ENCODE measurements at regions not wholly inside any gene's neighbourhood (a gene's known extent, or its start where the extent isn't known, plus 50 kb on each side); places are given as distances from the start of the nearest gene placed in this dataset.

- H3K4me1 ChIP-seq (ENCODE audit: insufficient read depth) = peaks cover 9% of the 10 kb centered on the region
- H4K20me1 ChIP-seq (replicated peaks; ENCODE audit: insufficient read depth) = no peaks in the 10 kb centered on the region
- Mint-ChIP-seq H3K27ac (no peak overlapping the region), H3K27me3 (ENCODE audit: insufficient read depth, low read depth, poor library complexity) (no peaks in the 10 kb centered on the region), H3K36me3 (ENCODE audit: low read depth) (no peaks in the 10 kb centered on the region), H3K4me3 (no peak overlapping the region), H3K4me1 (peaks cover 9% of the 10 kb centered on the region), H3K9me3 (no peaks in the 10 kb centered on the region)
- no peak for DNase-seq (ENCODE audit: low spot score)
- no peak for ATAC-seq
- no peak overlapping the region for H3K27ac ChIP-seq (ENCODE audit: low read depth)
- H3F3A ChIP-seq (replicated peaks; ENCODE audit: low read depth) = no peaks in the 10 kb centered on the region
- no peak overlapping the region for H3K4me2 ChIP-seq
- H3K36me3 ChIP-seq (ENCODE audit: insufficient read depth) = no peaks in the 10 kb centered on the region
- H3K79me2 ChIP-seq (replicated peaks; ENCODE audit: insufficient read depth) = no peaks in the 10 kb centered on the region
- H3K4me3 ChIP-seq = no peak overlapping the region
- TF ChIP-seq EZH2phosphoT487 (IDR thresholded peaks at IDR 0.05; ENCODE audit: unreplicated experiment) (no peak), ZNF462 (CRISPR knock-in tag; IDR thresholded peaks at IDR 0.05) (no peak), EZH2 (IDR thresholded peaks at IDR 0.05; ENCODE audit: low read depth, unreplicated experiment) (no peak), POLR2AphosphoS5 (IDR thresholded peaks at IDR 0.05; ENCODE audit: low read depth) (no peak), NANOG (IDR thresholded peaks at IDR 0.05; ENCODE audit: borderline replicate concordance) (no peak), CREB1 (CRISPR knock-in tag; IDR thresholded peaks at IDR 0.05; ENCODE audit: low read depth) (no peak), ZNF114 (CRISPR knock-in tag; IDR thresholded peaks at IDR 0.05) (no peak), ZNF331 (CRISPR knock-in tag; IDR thresholded peaks at IDR 0.05; ENCODE audit: low read depth) (no peak), JUNB (IDR thresholded peaks at IDR 0.05; ENCODE audit: unreplicated experiment) (no peak), REST (IDR thresholded peaks at IDR 0.05; ENCODE audit: unreplicated experiment) (no peak), STAT1 (IDR thresholded peaks at IDR 0.05; ENCODE audit: unreplicated experiment) (no peak)
- TF ChIP-seq, protein P1, sequence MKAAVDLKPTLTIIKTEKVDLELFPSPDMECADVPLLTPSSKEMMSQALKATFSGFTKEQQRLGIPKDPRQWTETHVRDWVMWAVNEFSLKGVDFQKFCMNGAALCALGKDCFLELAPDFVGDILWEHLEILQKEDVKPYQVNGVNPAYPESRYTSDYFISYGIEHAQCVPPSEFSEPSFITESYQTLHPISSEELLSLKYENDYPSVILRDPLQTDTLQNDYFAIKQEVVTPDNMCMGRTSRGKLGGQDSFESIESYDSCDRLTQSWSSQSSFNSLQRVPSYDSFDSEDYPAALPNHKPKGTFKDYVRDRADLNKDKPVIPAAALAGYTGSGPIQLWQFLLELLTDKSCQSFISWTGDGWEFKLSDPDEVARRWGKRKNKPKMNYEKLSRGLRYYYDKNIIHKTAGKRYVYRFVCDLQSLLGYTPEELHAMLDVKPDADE (IDR thresholded peaks at IDR 0.05) = no peak
- TF ChIP-seq, protein P2, sequence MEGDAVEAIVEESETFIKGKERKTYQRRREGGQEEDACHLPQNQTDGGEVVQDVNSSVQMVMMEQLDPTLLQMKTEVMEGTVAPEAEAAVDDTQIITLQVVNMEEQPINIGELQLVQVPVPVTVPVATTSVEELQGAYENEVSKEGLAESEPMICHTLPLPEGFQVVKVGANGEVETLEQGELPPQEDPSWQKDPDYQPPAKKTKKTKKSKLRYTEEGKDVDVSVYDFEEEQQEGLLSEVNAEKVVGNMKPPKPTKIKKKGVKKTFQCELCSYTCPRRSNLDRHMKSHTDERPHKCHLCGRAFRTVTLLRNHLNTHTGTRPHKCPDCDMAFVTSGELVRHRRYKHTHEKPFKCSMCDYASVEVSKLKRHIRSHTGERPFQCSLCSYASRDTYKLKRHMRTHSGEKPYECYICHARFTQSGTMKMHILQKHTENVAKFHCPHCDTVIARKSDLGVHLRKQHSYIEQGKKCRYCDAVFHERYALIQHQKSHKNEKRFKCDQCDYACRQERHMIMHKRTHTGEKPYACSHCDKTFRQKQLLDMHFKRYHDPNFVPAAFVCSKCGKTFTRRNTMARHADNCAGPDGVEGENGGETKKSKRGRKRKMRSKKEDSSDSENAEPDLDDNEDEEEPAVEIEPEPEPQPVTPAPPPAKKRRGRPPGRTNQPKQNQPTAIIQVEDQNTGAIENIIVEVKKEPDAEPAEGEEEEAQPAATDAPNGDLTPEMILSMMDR (conservative IDR thresholded peaks at IDR 0.05; ENCODE audit: low read depth in 2 of 2) = no peak
- no peaks in the 10 kb centered on the region for H3K9me2 ChIP-seq (ENCODE audit: insufficient read depth)
- H2AFZ ChIP-seq = no peak overlapping the region
- H3K27me3 ChIP-seq (ENCODE audit: insufficient read depth) = no peaks in the 10 kb centered on the region
Measured at GRCh38 chr3:130259166-130259874, 86.2 kb upstream of the COL6A5 start.

Measured in GM23338 (cell line).